ENCODE measurements at regions not wholly inside any gene's neighbourhood (a gene's known extent, or its start where the extent isn't known, plus 50 kb on each side); places are given as distances from the start of the nearest gene placed in this dataset.

GRCh38 chr19:30274987-30275386 is 97.2 kb upstream of the ZNF536 start:
- intact Hi-C loops (cut with DNase I; ENCODE audit: low total_unique reads), result no loop called here
- no peak overlapping the region for H3K4me3 ChIP-seq (ENCODE audit: low read depth, poor library complexity, severe bottlenecking)
- no peak for DNase-seq (ENCODE audit: low spot score in 2 of 2)
- TF ChIP-seq CTCF (IDR thresholded peaks at IDR 0.05), result no peak
- no peak for TF ChIP-seq POLR2A (IDR thresholded peaks at IDR 0.05)
- WGBS, 2 donors, result 76 to 91% methylated on average over 3 of the region's 3 CpGs

GRCh38 chr19:30276011-30276882 is 95.9 kb upstream of the ZNF536 start:
- intact Hi-C loops (cut with DNase I; ENCODE audit: low total_unique reads), result no loop called here
- TF ChIP-seq POLR2A (IDR thresholded peaks at IDR 0.05) (no peak), CTCF (IDR thresholded peaks at IDR 0.05) (no peak)
- no peak overlapping the region for H3K4me3 ChIP-seq (ENCODE audit: low read depth, poor library complexity, severe bottlenecking)
- WGBS, 2 donors, result 34 to 51% methylated on average over 11 of the region's 11 CpGs
- no peak for DNase-seq (ENCODE audit: low spot score in 2 of 2)

- no peak for TF ChIP-seq POLR2A (IDR thresholded peaks at IDR 0.05)
- TF ChIP-seq CTCF (IDR thresholded peaks at IDR 0.05), result no peak
- DNase-seq (ENCODE audit: low spot score in 2 of 2), result no peak
- intact Hi-C loops (cut with DNase I; ENCODE audit: low total_unique reads), result no loop called here
- H3K4me3 ChIP-seq (ENCODE audit: low read depth, poor library complexity, severe bottlenecking), result no peak overlapping the region
- WGBS, 2 donors, result 51 to 66% methylated on average over 3 of the region's 3 CpGs
These were observed 95.3 kb upstream of the ZNF536 start for GRCh38 chr19:30276883-30277280.

- no peak for DNase-seq (ENCODE audit: low spot score in 2 of 2)
- H3K4me3 ChIP-seq (ENCODE audit: low read depth, poor library complexity, severe bottlenecking), result no peak overlapping the region
- intact Hi-C loops (cut with DNase I; ENCODE audit: low total_unique reads), result no loop called here
- WGBS, 2 donors, result 82 to 90% methylated on average over 16 of the region's 16 CpGs
- TF ChIP-seq POLR2A (IDR thresholded peaks at IDR 0.05) (no peak), CTCF (IDR thresholded peaks at IDR 0.05) (no peak)
These were observed 94.0 kb upstream of the ZNF536 start for GRCh38 chr19:30277941-30278881.

GRCh38 chr19:30278882-30279254 is 93.3 kb upstream of the ZNF536 start:
- intact Hi-C loops (cut with DNase I; ENCODE audit: low total_unique reads), result no loop called here
- 94 to 96% methylated on average over 9 of the region's 9 CpGs for WGBS, 2 donors
- DNase-seq (ENCODE audit: low spot score in 2 of 2), result no peak
- TF ChIP-seq CTCF (IDR thresholded peaks at IDR 0.05), result no peak
- no peak for TF ChIP-seq POLR2A (IDR thresholded peaks at IDR 0.05)
- H3K4me3 ChIP-seq (ENCODE audit: low read depth, poor library complexity, severe bottlenecking), result no peak overlapping the region

Measured in lower leg skin (tissue), 4 donors.